Right lobe of liver (tissue), 4 donors: ENCODE measurements at regions not wholly inside any gene's neighbourhood (a gene's known extent, or its start where the extent isn't known, plus 50 kb on each side); places are given as distances from the start of the nearest gene placed in this dataset.
"Not testable (repeated sequence)": the region's sequence is repeated elsewhere in the genome, so short reads cannot be mapped to it uniquely, and the experiment has no call there.

Experiments used
- CTCF ChIP-seq, 4 donors: fragments of 200-600 bp in 3 of 4; fragments of 450-650 bp in 1 of 4; IDR thresholded peaks; one replicate each; pipeline versions ENCODE4 v1.5.1 to v1.8.0; 2016 to 2022; ENCODE audit warnings: antibody characterized with exemption in 4 of 4, mild to moderate bottlenecking in 2 of 4
- POLR2A ChIP-seq: fragments of 450-650 bp; IDR thresholded peaks from one replicate; pipeline ENCODE4 v1.6.1; 2017; ENCODE audit warnings: antibody characterized with exemption, mild to moderate bottlenecking
- donor health status: DM: no; HTN: no; CAD: no.
- donor health status: DM: no; HTN: no; CAD: no.
- donor health status: DM: no; HTN: yes; CAD: no.

GRCh38 chr1:243010719-243011118 lies 244.4 kb downstream of the CEP170 start:
- not testable (repeated sequence) for TF ChIP-seq CTCF (IDR thresholded peaks at IDR 0.05); POLR2A
